Ovary (tissue), 3 donors: ENCODE measurements at regions not wholly inside any gene's neighbourhood (a gene's known extent, or its start where the extent isn't known, plus 50 kb on each side); places are given as distances from the start of the nearest gene placed in this dataset.

Experiments
- CTCF ChIP-seq, 3 donors: fragments of 450-650 bp in 2 of 3; fragments of 200-600 bp in 1 of 3; IDR thresholded peaks; one replicate each; pipeline versions ENCODE4 v1.5.1 to v1.8.0; 2016 to 2022; ENCODE audit warnings: antibody characterized with exemption in 3 of 3, mild to moderate bottlenecking in 1 of 3
- POLR2A ChIP-seq: fragments of 450-650 bp; IDR thresholded peaks from one replicate; pipeline ENCODE4 v1.6.1; 2017; ENCODE audit warnings: antibody characterized with exemption, mild to moderate bottlenecking, moderate library complexity
- donor health status: DM: no; HTN: no; CAD: no.

GRCh38 chr9:8254541-8254940 is 455.0 kb upstream of the DMAC1 start:
- TF ChIP-seq CTCF (IDR thresholded peaks at IDR 0.05) (no peak), POLR2A (no peak)
